ENCODE measurements at regions not wholly inside any gene's neighbourhood (a gene's known extent, or its start where the extent isn't known, plus 50 kb on each side); places are given as distances from the start of the nearest gene placed in this dataset.
"Not testable (repeated sequence)": the region's sequence is repeated elsewhere in the genome, so short reads cannot be mapped to it uniquely, and the experiment has no call there.

DNA sequence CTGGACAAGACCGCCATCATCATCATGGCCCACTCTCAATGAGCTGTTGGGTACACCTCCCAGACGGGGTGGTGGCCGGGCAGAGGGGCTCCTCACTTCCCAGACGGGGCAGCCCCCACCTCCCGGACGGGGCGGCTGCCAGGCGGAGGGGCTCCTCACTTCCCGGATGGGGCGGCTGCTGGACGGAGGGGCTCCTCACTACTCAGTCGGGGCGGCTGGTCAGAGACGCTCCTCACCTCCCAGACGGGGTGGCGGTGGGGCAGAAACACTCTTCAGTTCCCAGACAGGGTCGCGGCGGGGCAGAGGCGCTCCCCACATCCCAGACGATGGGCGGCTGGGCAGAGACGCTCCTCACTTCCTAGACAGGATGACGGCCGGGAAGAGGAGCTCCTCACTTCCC lies 484.5 kb upstream of the KLHL4 start:
- TF ChIP-seq JDP2 (CRISPR knock-in tag; IDR thresholded peaks at IDR 0.05; ENCODE audit: borderline replicate concordance); ZC3H4 (CRISPR knock-in tag; IDR thresholded peaks at IDR 0.05; ENCODE audit: borderline replicate concordance); ZFP36 (IDR thresholded peaks at IDR 0.05; ENCODE audit: borderline replicate concordance, low read depth, low read length, partially characterized antibody); NFYB (CRISPR knock-in tag; IDR thresholded peaks at IDR 0.05); MZF1 (CRISPR knock-in tag; IDR thresholded peaks at IDR 0.05; ENCODE audit: borderline replicate concordance); POLR2AphosphoS5 (IDR thresholded peaks at IDR 0.05; ENCODE audit: low read depth, low read length); ZKSCAN1 (IDR thresholded peaks at IDR 0.05; ENCODE audit: low read length); GTF3A (CRISPR knock-in tag; conservative IDR thresholded peaks at IDR 0.05); RFX1 (IDR thresholded peaks at IDR 0.05); TGIF2 (CRISPR knock-in tag; IDR thresholded peaks at IDR 0.05): not testable (repeated sequence)
- TF ChIP-seq, protein P1, sequence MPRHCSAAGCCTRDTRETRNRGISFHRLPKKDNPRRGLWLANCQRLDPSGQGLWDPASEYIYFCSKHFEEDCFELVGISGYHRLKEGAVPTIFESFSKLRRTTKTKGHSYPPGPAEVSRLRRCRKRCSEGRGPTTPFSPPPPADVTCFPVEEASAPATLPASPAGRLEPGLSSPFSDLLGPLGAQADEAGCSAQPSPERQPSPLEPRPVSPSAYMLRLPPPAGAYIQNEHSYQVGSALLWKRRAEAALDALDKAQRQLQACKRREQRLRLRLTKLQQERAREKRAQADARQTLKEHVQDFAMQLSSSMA (CRISPR knock-in tag; IDR thresholded peaks at IDR 0.05) = not testable (repeated sequence)
- TF ChIP-seq, protein P2, sequence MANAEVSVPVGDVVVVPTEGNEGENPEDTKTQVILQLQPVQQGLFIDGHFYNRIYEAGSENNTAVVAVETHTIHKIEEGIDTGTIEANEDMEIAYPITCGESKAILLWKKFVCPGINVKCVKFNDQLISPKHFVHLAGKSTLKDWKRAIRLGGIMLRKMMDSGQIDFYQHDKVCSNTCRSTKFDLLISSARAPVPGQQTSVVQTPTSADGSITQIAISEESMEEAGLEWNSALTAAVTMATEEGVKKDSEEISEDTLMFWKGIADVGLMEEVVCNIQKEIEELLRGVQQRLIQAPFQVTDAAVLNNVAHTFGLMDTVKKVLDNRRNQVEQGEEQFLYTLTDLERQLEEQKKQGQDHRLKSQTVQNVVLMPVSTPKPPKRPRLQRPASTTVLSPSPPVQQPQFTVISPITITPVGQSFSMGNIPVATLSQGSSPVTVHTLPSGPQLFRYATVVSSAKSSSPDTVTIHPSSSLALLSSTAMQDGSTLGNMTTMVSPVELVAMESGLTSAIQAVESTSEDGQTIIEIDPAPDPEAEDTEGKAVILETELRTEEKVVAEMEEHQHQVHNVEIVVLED (CRISPR knock-in tag; IDR thresholded peaks at IDR 0.05; ENCODE audit: borderline replicate concordance) = not testable (repeated sequence)
- TF ChIP-seq, protein P3, sequence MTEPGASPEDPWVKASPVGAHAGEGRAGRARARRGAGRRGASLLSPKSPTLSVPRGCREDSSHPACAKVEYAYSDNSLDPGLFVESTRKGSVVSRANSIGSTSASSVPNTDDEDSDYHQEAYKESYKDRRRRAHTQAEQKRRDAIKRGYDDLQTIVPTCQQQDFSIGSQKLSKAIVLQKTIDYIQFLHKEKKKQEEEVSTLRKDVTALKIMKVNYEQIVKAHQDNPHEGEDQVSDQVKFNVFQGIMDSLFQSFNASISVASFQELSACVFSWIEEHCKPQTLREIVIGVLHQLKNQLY (CRISPR knock-in tag; IDR thresholded peaks at IDR 0.05) = not testable (repeated sequence)

Measured in HepG2 (cell line).